GM12891 (cell line): ENCODE measurements at regions not wholly inside any gene's neighbourhood (a gene's known extent, or its start where the extent isn't known, plus 50 kb on each side); places are given as distances from the start of the nearest gene placed in this dataset.

Experiments
- POLR2A ChIP-seq: IDR thresholded peaks from 2 replicates; pipeline ENCODE4 v1.6.1; 2011; ENCODE audit warnings: low read depth, low read length, control low read depth
- POLR2AphosphoS5 ChIP-seq: IDR thresholded peaks from 2 replicates; pipeline ENCODE4 v1.6.1; 2011; ENCODE audit warnings: low read depth, low read length, control low read depth
- SPI1 ChIP-seq: IDR thresholded peaks from 2 replicates; pipeline ENCODE4 v1.6.1; 2011; ENCODE audit warnings: low read depth, low read length, control low read depth

DNA sequence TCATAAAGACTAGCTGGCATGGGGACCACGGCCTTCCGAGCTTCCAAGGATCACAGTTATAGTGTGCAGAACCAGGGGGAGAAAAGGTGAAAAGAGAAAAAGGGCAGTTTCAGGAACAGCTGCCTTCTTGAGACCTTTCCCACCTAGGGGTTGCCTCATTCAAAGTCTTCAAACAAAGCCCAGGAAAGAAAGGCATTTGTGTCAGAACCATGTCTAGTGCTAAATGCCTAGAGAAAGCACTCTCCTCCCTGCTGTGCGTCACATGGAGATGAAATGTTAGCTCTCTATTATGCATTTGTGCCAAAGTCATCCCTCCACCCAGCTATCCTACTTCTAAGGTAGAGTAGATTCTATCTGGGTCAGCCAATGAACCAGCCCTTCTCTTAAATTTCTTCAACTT is 1037.3 kb upstream of the WWC1 start:
- TF ChIP-seq POLR2A (no peak), SPI1 (no peak), POLR2AphosphoS5 (no peak)
